Liver (tissue), 8 donors: ENCODE measurements at regions not wholly inside any gene's neighbourhood (a gene's known extent, or its start where the extent isn't known, plus 50 kb on each side); places are given as distances from the start of the nearest gene placed in this dataset.

Experiments
- DNase-seq: peaks from one replicate; pipeline ENCODE4 v3.0.0-alpha.2; 2017; ENCODE audit warnings: low spot score
- H3K27ac ChIP-seq, 2 donors: one replicate each; pipeline ENCODE4 v1.7.0; 2013; ENCODE audit warnings: inconsistent platforms in 2 of 2, low read length in 2 of 2, control low read depth in 1 of 2, low read depth in 1 of 2, mild to moderate bottlenecking in 1 of 2
- H3K27me3 ChIP-seq, 4 donors: one replicate each; pipeline versions ENCODE4 v1.6.1 to v1.7.0; 2013; ENCODE audit warnings: low read length in 3 of 4, inconsistent platforms in 1 of 4, mild to moderate bottlenecking in 1 of 4, moderate library complexity in 1 of 4; ENCODE audit not compliant: control insufficient read depth in 4 of 4, insufficient read depth in 4 of 4
- H3K36me3 ChIP-seq, 4 donors: one replicate each; pipeline versions ENCODE4 v1.6.1 to v1.7.0; 2013; ENCODE audit warnings: low read length in 3 of 4, mild to moderate bottlenecking in 3 of 4, low read depth in 1 of 4, moderate library complexity in 1 of 4; ENCODE audit not compliant: control insufficient read depth in 4 of 4, insufficient read depth in 3 of 4
- H3K4me1 ChIP-seq, 4 donors: one replicate each; pipeline versions ENCODE4 v1.6.1 to v1.7.0; 2013; ENCODE audit warnings: low read length in 3 of 4, mild to moderate bottlenecking in 3 of 4, moderate library complexity in 1 of 4; ENCODE audit not compliant: control insufficient read depth in 4 of 4, insufficient read depth in 4 of 4
- H3K4me3 ChIP-seq, 3 donors: one replicate each; pipeline versions ENCODE4 v1.6.1 to v1.7.0; 2013; ENCODE audit warnings: low read length in 3 of 3, control low read depth in 1 of 3, low read depth in 1 of 3, mild to moderate bottlenecking in 1 of 3
- H3K9ac ChIP-seq, 2 donors: one replicate each; pipeline ENCODE4 v1.7.0; 2013; ENCODE audit warnings: low read length in 2 of 2, mild to moderate bottlenecking in 2 of 2, moderate library complexity in 2 of 2, control low read depth in 1 of 2, low read depth in 1 of 2
- H3K9me3 ChIP-seq, 4 donors: one replicate each; pipeline versions ENCODE4 v1.6.1 to v1.7.0; 2013; ENCODE audit warnings: low read length in 3 of 4; ENCODE audit not compliant: control insufficient read depth in 4 of 4
- EGR1 ChIP-seq, 2 donors: IDR thresholded peaks; 2 replicates each; pipeline ENCODE4 v1.6.1; 2016 to 2018; ENCODE audit warnings: antibody characterized with exemption in 2 of 2, low read depth in 2 of 2
- FOXA1 ChIP-seq: IDR thresholded peaks from 2 replicates; pipeline ENCODE4 v1.6.1; 2016; ENCODE audit warnings: antibody characterized with exemption
- FOXA2 ChIP-seq: IDR thresholded peaks from 2 replicates; pipeline ENCODE4 v1.6.1; 2016; ENCODE audit warnings: antibody characterized with exemption
- GABPA ChIP-seq, 2 donors: IDR thresholded peaks in 1 of 2; conservative IDR thresholded peaks in 1 of 2; 2 replicates each; pipeline ENCODE4 v1.6.1; 2016; ENCODE audit warnings: antibody characterized with exemption in 2 of 2, mild to moderate bottlenecking in 1 of 2, moderate library complexity in 1 of 2
- HNF4A ChIP-seq, 2 donors: conservative IDR thresholded peaks; 2 replicates each; pipeline ENCODE4 v1.6.1; 2016; ENCODE audit warnings: antibody characterized with exemption in 2 of 2, mild to moderate bottlenecking in 2 of 2
- HNF4G ChIP-seq: IDR thresholded peaks from 2 replicates; pipeline ENCODE4 v1.6.1; 2016; ENCODE audit warnings: antibody characterized with exemption
- NR2F2 ChIP-seq: IDR thresholded peaks from 2 replicates; pipeline ENCODE4 v1.6.1; 2016; ENCODE audit warnings: antibody characterized with exemption
- RAD21 ChIP-seq, 2 donors: IDR thresholded peaks; 2 replicates each; pipeline ENCODE4 v1.6.1; 2016; ENCODE audit warnings: antibody characterized with exemption in 2 of 2, mild to moderate bottlenecking in 2 of 2
- RXRA ChIP-seq, 2 donors: IDR thresholded peaks; 2 replicates each; pipeline ENCODE4 v1.6.1; 2017 to 2018; ENCODE audit warnings: antibody characterized with exemption in 2 of 2, mild to moderate bottlenecking in 1 of 2
- SP1 ChIP-seq: IDR thresholded peaks from 2 replicates; pipeline ENCODE4 v1.6.1; 2018; ENCODE audit warnings: antibody characterized with exemption, mild to moderate bottlenecking
- TAF1 ChIP-seq: conservative IDR thresholded peaks from 2 replicates; pipeline ENCODE4 v1.6.1; 2016; ENCODE audit warnings: antibody characterized with exemption, mild to moderate bottlenecking
- YY1 ChIP-seq: IDR thresholded peaks from 2 replicates; pipeline ENCODE4 v1.6.1; 2016; ENCODE audit warnings: antibody characterized with exemption, mild to moderate bottlenecking
- WGBS: extraction: QIAGEN DNeasy Blood & Tissue Kit; methylation state at CpG from one replicate; pipeline ENCODE4 v1.1.7; 2013; 5-methylcytosine and 5-hydroxymethylcytosine counted together
- TF ChIP-seq, protein P1 (sequence below): IDR thresholded peaks from 2 replicates; pipeline ENCODE4 v1.6.1; 2016; ENCODE audit warnings: antibody characterized with exemption
- TF ChIP-seq, protein P2 (sequence below): IDR thresholded peaks from 2 replicates; pipeline ENCODE4 v1.6.1; 2016; ENCODE audit warnings: antibody characterized with exemption
- TF ChIP-seq, protein P3 (sequence below): fragments of 150-350 bp; IDR thresholded peaks from 2 replicates; pipeline ENCODE4 v1.5.1; 2017; ENCODE audit warnings: improper control_type of control experiment, low read depth, low read length; ENCODE audit not compliant: missing input control
- TF ChIP-seq, protein P4 (sequence below): IDR thresholded peaks from 2 replicates; pipeline ENCODE4 v1.6.1; 2016; ENCODE audit warnings: antibody characterized with exemption
- TF ChIP-seq, protein P5 (sequence below): IDR thresholded peaks from 2 replicates; pipeline ENCODE4 v1.6.1; 2016; ENCODE audit warnings: antibody characterized with exemption, mild to moderate bottlenecking
- donor health status: healthy.
- donor health status: healthy.
- donor health status: healthy.
- donor health status: healthy.
- donor health status: healthy.

DNA sequence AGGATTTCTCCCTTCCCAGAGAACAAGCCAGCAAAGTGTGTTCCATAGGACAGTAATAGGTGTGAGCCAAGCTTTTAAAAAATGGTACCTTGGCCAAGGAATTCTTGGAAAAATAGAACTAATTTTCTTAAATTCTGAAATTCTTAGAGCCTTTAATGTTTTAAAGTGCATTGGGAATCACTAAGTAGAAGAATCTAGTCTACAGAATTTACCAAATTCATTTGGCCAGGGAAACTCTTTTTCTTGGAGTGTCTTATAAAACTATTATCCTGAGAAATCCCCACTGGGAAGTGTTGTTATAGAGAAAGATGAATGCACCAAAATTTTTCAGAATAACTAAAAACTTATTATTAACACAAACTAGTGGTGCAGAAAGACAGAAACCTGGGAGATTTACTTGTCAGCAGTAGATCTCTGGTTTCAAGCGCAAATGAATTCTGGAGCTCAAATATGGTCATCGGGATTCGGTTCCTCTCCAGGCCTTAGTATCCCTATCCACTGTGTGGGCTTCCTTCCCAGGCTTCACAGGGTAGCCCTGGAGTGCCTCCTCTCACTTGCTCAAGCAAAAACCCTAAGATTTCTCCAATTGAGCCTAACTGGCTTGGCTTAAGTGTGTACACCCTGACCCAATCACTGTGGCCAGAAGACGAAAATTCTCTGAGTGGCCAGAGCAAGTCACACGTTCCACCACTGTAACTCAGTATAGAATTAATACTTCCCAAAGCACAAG is 217.8 kb downstream of the CHD9NB start:
- DNase-seq = no peak
- H3K36me3 ChIP-seq = no peaks in the 10 kb centered on the region
- no peak overlapping the region for H3K9ac ChIP-seq
- no peaks in the 10 kb centered on the region for H3K27me3 ChIP-seq
- TF ChIP-seq EGR1 (IDR thresholded peaks at IDR 0.05; ENCODE audit: low read depth in 2 of 2) (no peak), NR2F2 (no peak), HNF4G (no peak), HNF4A (conservative IDR thresholded peaks at IDR 0.05) (no peak), FOXA2 (no peak), SP1 (no peak), RAD21 (IDR thresholded peaks at IDR 0.05) (no peak), FOXA1 (no peak), RXRA (IDR thresholded peaks at IDR 0.05) (no peak), TAF1 (no peak), YY1 (no peak)
- TF ChIP-seq, protein P1, sequence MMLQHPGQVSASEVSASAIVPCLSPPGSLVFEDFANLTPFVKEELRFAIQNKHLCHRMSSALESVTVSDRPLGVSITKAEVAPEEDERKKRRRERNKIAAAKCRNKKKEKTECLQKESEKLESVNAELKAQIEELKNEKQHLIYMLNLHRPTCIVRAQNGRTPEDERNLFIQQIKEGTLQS = no peak
- TF ChIP-seq, protein P2, sequence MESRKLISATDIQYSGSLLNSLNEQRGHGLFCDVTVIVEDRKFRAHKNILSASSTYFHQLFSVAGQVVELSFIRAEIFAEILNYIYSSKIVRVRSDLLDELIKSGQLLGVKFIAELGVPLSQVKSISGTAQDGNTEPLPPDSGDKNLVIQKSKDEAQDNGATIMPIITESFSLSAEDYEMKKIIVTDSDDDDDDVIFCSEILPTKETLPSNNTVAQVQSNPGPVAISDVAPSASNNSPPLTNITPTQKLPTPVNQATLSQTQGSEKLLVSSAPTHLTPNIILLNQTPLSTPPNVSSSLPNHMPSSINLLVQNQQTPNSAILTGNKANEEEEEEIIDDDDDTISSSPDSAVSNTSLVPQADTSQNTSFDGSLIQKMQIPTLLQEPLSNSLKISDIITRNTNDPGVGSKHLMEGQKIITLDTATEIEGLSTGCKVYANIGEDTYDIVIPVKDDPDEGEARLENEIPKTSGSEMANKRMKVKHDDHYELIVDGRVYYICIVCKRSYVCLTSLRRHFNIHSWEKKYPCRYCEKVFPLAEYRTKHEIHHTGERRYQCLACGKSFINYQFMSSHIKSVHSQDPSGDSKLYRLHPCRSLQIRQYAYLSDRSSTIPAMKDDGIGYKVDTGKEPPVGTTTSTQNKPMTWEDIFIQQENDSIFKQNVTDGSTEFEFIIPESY = no peak
- TF ChIP-seq, protein P3, sequence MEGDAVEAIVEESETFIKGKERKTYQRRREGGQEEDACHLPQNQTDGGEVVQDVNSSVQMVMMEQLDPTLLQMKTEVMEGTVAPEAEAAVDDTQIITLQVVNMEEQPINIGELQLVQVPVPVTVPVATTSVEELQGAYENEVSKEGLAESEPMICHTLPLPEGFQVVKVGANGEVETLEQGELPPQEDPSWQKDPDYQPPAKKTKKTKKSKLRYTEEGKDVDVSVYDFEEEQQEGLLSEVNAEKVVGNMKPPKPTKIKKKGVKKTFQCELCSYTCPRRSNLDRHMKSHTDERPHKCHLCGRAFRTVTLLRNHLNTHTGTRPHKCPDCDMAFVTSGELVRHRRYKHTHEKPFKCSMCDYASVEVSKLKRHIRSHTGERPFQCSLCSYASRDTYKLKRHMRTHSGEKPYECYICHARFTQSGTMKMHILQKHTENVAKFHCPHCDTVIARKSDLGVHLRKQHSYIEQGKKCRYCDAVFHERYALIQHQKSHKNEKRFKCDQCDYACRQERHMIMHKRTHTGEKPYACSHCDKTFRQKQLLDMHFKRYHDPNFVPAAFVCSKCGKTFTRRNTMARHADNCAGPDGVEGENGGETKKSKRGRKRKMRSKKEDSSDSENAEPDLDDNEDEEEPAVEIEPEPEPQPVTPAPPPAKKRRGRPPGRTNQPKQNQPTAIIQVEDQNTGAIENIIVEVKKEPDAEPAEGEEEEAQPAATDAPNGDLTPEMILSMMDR = no peak
- TF ChIP-seq, protein P4, sequence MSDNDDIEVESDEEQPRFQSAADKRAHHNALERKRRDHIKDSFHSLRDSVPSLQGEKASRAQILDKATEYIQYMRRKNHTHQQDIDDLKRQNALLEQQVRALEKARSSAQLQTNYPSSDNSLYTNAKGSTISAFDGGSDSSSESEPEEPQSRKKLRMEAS = no peak
- WGBS = 94% methylated on average over 5 of the region's 5 CpGs
- H3K4me3 ChIP-seq = no peak overlapping the region
- H3K27ac ChIP-seq = no peak overlapping the region
- no peaks in the 10 kb centered on the region for H3K4me1 ChIP-seq
- no peaks in the 10 kb centered on the region for H3K9me3 ChIP-seq

DNA sequence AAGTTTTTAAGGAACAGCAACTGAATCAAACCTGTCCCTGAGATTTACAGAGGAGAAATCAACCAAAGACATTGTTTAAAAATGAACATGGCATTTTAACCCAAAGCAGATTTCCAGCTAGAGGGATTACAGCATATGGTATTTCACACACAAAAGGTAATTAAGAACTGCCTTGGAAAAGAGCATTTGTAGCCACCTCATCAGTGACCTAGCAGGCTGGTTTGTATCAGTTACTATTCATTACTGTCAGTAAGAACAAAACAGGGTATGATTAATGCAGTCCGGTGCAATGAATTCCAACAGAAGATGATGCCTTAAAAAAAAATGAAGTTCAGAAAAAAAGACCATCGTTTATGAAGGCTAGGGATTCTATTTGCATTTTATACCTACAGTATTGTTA is 219.9 kb downstream of the CHD9NB start:
- Histone ChIP-seq H3K9ac (no peak overlapping the region), H3K4me3 (no peak overlapping the region), H3K27ac (no peak overlapping the region), H3K9me3 (no peaks in the 10 kb centered on the region), H3K27me3 (no peaks in the 10 kb centered on the region), H3K4me1 (no peaks in the 10 kb centered on the region), H3K36me3 (no peaks in the 10 kb centered on the region)
- TF ChIP-seq GABPA (IDR thresholded peaks at IDR 0.05 in 1 of 2, conservative IDR thresholded peaks at IDR 0.05 in 1 of 2) (no peak), YY1 (no peak), RAD21 (IDR thresholded peaks at IDR 0.05) (no peak), TAF1 (no peak), HNF4G (no peak)
- TF ChIP-seq, protein P4 = no peak
- TF ChIP-seq, protein P5, sequence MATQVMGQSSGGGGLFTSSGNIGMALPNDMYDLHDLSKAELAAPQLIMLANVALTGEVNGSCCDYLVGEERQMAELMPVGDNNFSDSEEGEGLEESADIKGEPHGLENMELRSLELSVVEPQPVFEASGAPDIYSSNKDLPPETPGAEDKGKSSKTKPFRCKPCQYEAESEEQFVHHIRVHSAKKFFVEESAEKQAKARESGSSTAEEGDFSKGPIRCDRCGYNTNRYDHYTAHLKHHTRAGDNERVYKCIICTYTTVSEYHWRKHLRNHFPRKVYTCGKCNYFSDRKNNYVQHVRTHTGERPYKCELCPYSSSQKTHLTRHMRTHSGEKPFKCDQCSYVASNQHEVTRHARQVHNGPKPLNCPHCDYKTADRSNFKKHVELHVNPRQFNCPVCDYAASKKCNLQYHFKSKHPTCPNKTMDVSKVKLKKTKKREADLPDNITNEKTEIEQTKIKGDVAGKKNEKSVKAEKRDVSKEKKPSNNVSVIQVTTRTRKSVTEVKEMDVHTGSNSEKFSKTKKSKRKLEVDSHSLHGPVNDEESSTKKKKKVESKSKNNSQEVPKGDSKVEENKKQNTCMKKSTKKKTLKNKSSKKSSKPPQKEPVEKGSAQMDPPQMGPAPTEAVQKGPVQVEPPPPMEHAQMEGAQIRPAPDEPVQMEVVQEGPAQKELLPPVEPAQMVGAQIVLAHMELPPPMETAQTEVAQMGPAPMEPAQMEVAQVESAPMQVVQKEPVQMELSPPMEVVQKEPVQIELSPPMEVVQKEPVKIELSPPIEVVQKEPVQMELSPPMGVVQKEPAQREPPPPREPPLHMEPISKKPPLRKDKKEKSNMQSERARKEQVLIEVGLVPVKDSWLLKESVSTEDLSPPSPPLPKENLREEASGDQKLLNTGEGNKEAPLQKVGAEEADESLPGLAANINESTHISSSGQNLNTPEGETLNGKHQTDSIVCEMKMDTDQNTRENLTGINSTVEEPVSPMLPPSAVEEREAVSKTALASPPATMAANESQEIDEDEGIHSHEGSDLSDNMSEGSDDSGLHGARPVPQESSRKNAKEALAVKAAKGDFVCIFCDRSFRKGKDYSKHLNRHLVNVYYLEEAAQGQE = no peak
- DNase-seq = no peak
- WGBS = 77% methylated on average over 2 of the region's 2 CpGs
